HCT116 (cell line): ENCODE measurements at regions not wholly inside any gene's neighbourhood (a gene's known extent, or its start where the extent isn't known, plus 50 kb on each side); places are given as distances from the start of the nearest gene placed in this dataset.

ENCODE experiments used
- ATAC-seq: fragments of 200-7000 bp; cut with Tn5 transposase; 2 replicates; pipeline ENCODE4 v1.9.1; 2020; ENCODE audit warnings: mild to moderate bottlenecking, moderate library complexity
- BruUV-seq: library from RNA; stranded (reverse); fragments of 400-500 nt; replicated peaks from 2 replicates; lab custom pipeline; 2021; lab: Mats Ljungman, UMichigan
- CTCF ChIA-PET: fragments of 300-600 bp; sonication (Branson Sonifier 250); formaldehyde crosslinking; loops from one replicate; lab custom pipeline; 2021; ENCODE audit warnings: antibody characterized with exemption; lab: Charles Lee
- POLR2A ChIA-PET: fragments of 300-600, 350-600 bp; sonication (Branson Sonifier 250); formaldehyde crosslinking; loops from one replicate; lab custom pipeline; 2021; ENCODE audit warnings: antibody characterized with exemption; lab: Charles Lee
- RAD21 ChIA-PET, 2 experiments: fragments of 300-600 bp; sonication (Branson Sonifier 250); formaldehyde crosslinking; loops; one replicate each; lab custom pipeline; 2023; ENCODE audit warnings: low total read pairs in 2 of 2; ENCODE audit not compliant: uncharacterized antibody in 2 of 2, unreplicated experiment in 2 of 2, low non-redundant PET in 1 of 2; lab: Charles Lee
- DNase-seq: peaks from one replicate; pipeline ENCODE4 v3.0.0-alpha.2; 2010; ENCODE audit warnings: low read depth, low spot score
- H2AFZ ChIP-seq: fragments of 200-600 bp; shearing (Covaris generic), sonication (generic); 2 replicates; pipeline ENCODE4 v1.6.1; 2017; ENCODE audit warnings: low read depth, mixed run types, mixed read lengths, antibody characterized with exemption, low read length; ENCODE audit not compliant: poor library complexity, severe bottlenecking
- H3K27ac ChIP-seq: 2 replicates; pipeline ENCODE4 v1.5.1; 2012; ENCODE audit warnings: low read depth, low read length
- H3K27me3 ChIP-seq: fragments of 200-600 bp; sonication (generic); 2 replicates; pipeline ENCODE4 v1.6.1; 2016; ENCODE audit warnings: mixed run types, low read length, mixed read lengths; ENCODE audit not compliant: insufficient read depth
- H3K36me3 ChIP-seq, 2 experiments: fragments of 200-500 bp in 1 of 2; fragments of 200-600 bp in 1 of 2; sonication (Bioruptor generic) in 1 of 2; sonication (generic) in 1 of 2; 2 replicates each; pipeline versions ENCODE4 v1.5.1 to v1.6.1; 2014 to 2016; ENCODE audit warnings: low read length in 2 of 2, inconsistent platforms in 1 of 2, mixed read lengths in 1 of 2, mixed run types in 1 of 2; ENCODE audit not compliant: insufficient read depth in 2 of 2, control insufficient read depth in 1 of 2
- H3K4me1 ChIP-seq, 2 experiments: fragments of 200-600 bp in 1 of 2; sonication (generic) in 1 of 2; 2 replicates each; pipeline versions ENCODE4 v1.5.1 to v1.6.1; 2012 to 2017; ENCODE audit warnings: low read length in 2 of 2, inconsistent platforms in 1 of 2, mild to moderate bottlenecking in 1 of 2, mixed read lengths in 1 of 2, mixed run types in 1 of 2, moderate library complexity in 1 of 2; ENCODE audit not compliant: insufficient read depth in 2 of 2, control insufficient read depth in 1 of 2
- H3K4me2 ChIP-seq: fragments of 200-600 bp; sonication (generic); 2 replicates; pipeline ENCODE4 v1.6.1; 2017; ENCODE audit warnings: mixed run types, low read length, mixed read lengths
- H3K4me3 ChIP-seq, 2 experiments: fragments of 200-600 bp in 1 of 2; sonication (generic) in 1 of 2; replicated peaks in 1 of 2; 2 replicates each; pipeline ENCODE4 v1.5.1; 2011 to 2016; ENCODE audit warnings: low read length in 2 of 2, control low read depth in 1 of 2, low read depth in 1 of 2, mild to moderate bottlenecking in 1 of 2, mixed read lengths in 1 of 2, mixed run types in 1 of 2
- H3K79me2 ChIP-seq: fragments of 200-600 bp; sonication (generic); 2 replicates; pipeline ENCODE4 v1.6.1; 2017; ENCODE audit warnings: mild to moderate bottlenecking, mixed run types, low read length, moderate library complexity, mixed read lengths; ENCODE audit not compliant: insufficient read depth
- H3K9ac ChIP-seq: fragments of 200-600 bp; sonication (generic); 2 replicates; pipeline ENCODE4 v1.6.1; 2016; ENCODE audit warnings: low read length, mixed read lengths
- H3K9me2 ChIP-seq: fragments of 200-600 bp; sonication (generic), shearing (Covaris generic); 2 replicates; pipeline ENCODE4 v1.6.1; 2017; ENCODE audit warnings: mixed run types, mild to moderate bottlenecking, moderate library complexity; ENCODE audit not compliant: insufficient read depth
- H3K9me3 ChIP-seq, 2 experiments: fragments of 200-500 bp in 1 of 2; fragments of 200-600 bp in 1 of 2; sonication (Bioruptor generic) in 1 of 2; sonication (generic) in 1 of 2; 2 replicates each; pipeline ENCODE4 v1.6.1; 2014 to 2017; ENCODE audit warnings: low read length in 2 of 2, mixed read lengths in 2 of 2, inconsistent platforms in 1 of 2, low read depth in 1 of 2, mild to moderate bottlenecking in 1 of 2, mixed run types in 1 of 2, moderate library complexity in 1 of 2; ENCODE audit not compliant: control insufficient read depth in 1 of 2, insufficient read depth in 1 of 2
- H4K20me1 ChIP-seq: fragments of 200-600 bp; sonication (generic), shearing (Covaris generic); 2 replicates; pipeline ENCODE4 v1.6.1; 2017; ENCODE audit warnings: mixed run types, mild to moderate bottlenecking, moderate library complexity; ENCODE audit not compliant: insufficient read depth
- CBX3 ChIP-seq: IDR thresholded peaks from 2 replicates; pipeline ENCODE4 v1.6.1; 2012; ENCODE audit warnings: low read depth
- CEBPB ChIP-seq: IDR thresholded peaks from 2 replicates; pipeline ENCODE4 v1.6.1; 2012; ENCODE audit warnings: low read depth
- EGR1 ChIP-seq: IDR thresholded peaks from 2 replicates; pipeline ENCODE4 v1.6.1; 2012; ENCODE audit warnings: low read depth
- ELF1 ChIP-seq: IDR thresholded peaks from 2 replicates; pipeline ENCODE4 v1.6.1; 2012; ENCODE audit warnings: low read depth, borderline replicate concordance
- EZH2phosphoT487 ChIP-seq: fragments of 200-600 bp; IDR thresholded peaks from 2 replicates; pipeline ENCODE4 v1.6.1; 2018; ENCODE audit warnings: antibody characterized with exemption, borderline replicate concordance
- FOSL1 ChIP-seq: IDR thresholded peaks from 2 replicates; pipeline ENCODE4 v1.6.1; 2012; ENCODE audit warnings: low read depth
- JUND ChIP-seq: IDR thresholded peaks from 2 replicates; pipeline ENCODE4 v1.6.1; 2012
- POLR2A ChIP-seq: IDR thresholded peaks from 2 replicates; pipeline ENCODE4 v1.7.0; 2011; ENCODE audit warnings: borderline replicate concordance; ENCODE audit not compliant: insufficient read depth, insufficient read length; ENCODE audit errors: extremely low read depth
- POLR2AphosphoS5 ChIP-seq: IDR thresholded peaks from 2 replicates; pipeline ENCODE4 v1.6.1; 2011; ENCODE audit warnings: mild to moderate bottlenecking, low read depth, low read length, moderate library complexity
- RAD21 ChIP-seq: IDR thresholded peaks from 2 replicates; pipeline ENCODE4 v1.6.1; 2012; ENCODE audit warnings: low read depth, mild to moderate bottlenecking
- SIN3A ChIP-seq: IDR thresholded peaks from 2 replicates; pipeline ENCODE4 v1.6.1; 2012; ENCODE audit warnings: low read depth
- SP1 ChIP-seq: IDR thresholded peaks from 2 replicates; pipeline ENCODE4 v1.6.1; 2012; ENCODE audit warnings: low read depth
- SRF ChIP-seq: IDR thresholded peaks from 2 replicates; pipeline ENCODE4 v1.6.1; 2012; ENCODE audit warnings: low read depth
- TCF7L2 ChIP-seq: IDR thresholded peaks from 2 replicates; pipeline ENCODE4 v1.7.0; 2011; ENCODE audit warnings: borderline replicate concordance, inconsistent platforms; ENCODE audit not compliant: insufficient read depth, insufficient read length; ENCODE audit errors: extremely low read depth
- YY1 ChIP-seq: IDR thresholded peaks from 2 replicates; pipeline ENCODE4 v1.6.1; 2011; ENCODE audit warnings: low read length, low read depth, moderate library complexity, mild to moderate bottlenecking; ENCODE audit not compliant: insufficient replicate concordance; ENCODE audit errors: extremely low read depth
- ZFX ChIP-seq: fragments of 450-650 bp; IDR thresholded peaks from 2 replicates; pipeline ENCODE4 v1.6.1; 2017
- ZNF274 ChIP-seq: fragments of 200-500 bp; sonication (Bioruptor generic); IDR thresholded peaks from 2 replicates; pipeline ENCODE4 v1.6.1; 2014; ENCODE audit warnings: mild to moderate bottlenecking, low read depth, low read length, inconsistent platforms
- intact Hi-C: fragments of 100-400 bp; cut with micrococcal nuclease; formaldehyde crosslinking; loops from 2 replicates; pipeline ENCODE4 v1.10.0; 2022
- TF ChIP-seq, protein P1 (sequence below), 3 experiments: fragments of 200-600 bp in 1 of 3; sonication (generic) in 1 of 3; IDR thresholded peaks in 2 of 3; conservative IDR thresholded peaks in 1 of 3; 2 replicates each; pipeline ENCODE4 v1.5.1; 2012 to 2017; ENCODE audit warnings: low read depth in 2 of 3, low read length in 2 of 3, antibody characterized with exemption in 1 of 3, borderline replicate concordance in 1 of 3, control low read depth in 1 of 3, mild to moderate bottlenecking in 1 of 3, mixed read lengths in 1 of 3, mixed run types in 1 of 3, moderate library complexity in 1 of 3; ENCODE audit not compliant: insufficient read depth in 1 of 3
- TF ChIP-seq, protein P2 (sequence below): IDR thresholded peaks from 2 replicates; pipeline ENCODE4 v1.6.1; 2012; ENCODE audit warnings: low read depth
- TF ChIP-seq, protein P3 (sequence below): IDR thresholded peaks from 2 replicates; pipeline ENCODE4 v1.6.1; 2011; ENCODE audit warnings: mild to moderate bottlenecking, low read length, moderate library complexity; ENCODE audit not compliant: insufficient replicate concordance; ENCODE audit errors: extremely low read depth

DNA sequence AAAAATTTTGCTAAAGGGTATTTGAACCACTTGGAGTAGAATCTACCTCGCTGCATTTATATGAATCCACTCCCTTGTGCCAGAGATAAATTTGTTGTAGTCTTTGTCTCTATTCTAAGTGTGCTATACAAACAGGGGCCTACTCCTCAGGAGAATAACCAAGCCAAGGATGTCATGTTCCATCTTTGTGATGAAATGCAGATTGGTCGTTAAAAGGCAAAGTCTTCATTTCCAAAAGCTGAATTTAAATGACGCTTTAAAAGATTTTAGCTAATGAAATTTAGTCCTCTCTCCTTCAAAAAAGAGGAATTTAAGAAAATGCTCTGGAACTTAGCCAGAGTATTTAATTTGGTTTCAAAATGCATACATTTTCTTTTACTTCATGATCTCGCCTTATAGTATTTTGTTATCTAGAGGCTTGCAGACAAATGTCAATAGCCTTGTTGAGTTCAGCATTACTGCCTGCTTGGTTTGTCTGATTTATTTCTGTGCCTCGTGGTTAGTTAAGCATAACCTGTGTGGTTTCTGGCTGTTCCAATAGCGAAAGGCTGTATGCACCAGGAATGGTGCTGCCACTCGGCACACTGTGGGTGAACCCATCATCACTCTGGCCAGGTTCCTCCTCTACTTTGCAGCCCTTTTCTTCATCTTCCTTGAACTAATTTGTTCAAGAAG is 417.6 kb downstream of the ZNF521 start:
- Histone ChIP-seq H3K4me2 (no peak overlapping the region), H3K79me2 (no peaks in the 10 kb centered on the region), H3K36me3 (no peaks in the 10 kb centered on the region), H3K9me2 (no peaks in the 10 kb centered on the region), H3K4me3 (no peak overlapping the region), H2AFZ (no peak overlapping the region), H4K20me1 (no peaks in the 10 kb centered on the region), H3K27me3 (0 out of 2 replicates have a peak, but pooled peaks cover 2% of the 10 kb centered on the region), H3K9ac (no peak overlapping the region), H3K4me1 (no peaks in the 10 kb centered on the region), H3K9me3 (no peaks in the 10 kb centered on the region; a peak in 1 of 4 replicates), H3K27ac (no peak overlapping the region)
- ChIA-PET RAD21 (no interaction called here), POLR2A (no interaction called here), CTCF (no interaction called here)
- BruUV-seq = no TSS peak
- intact Hi-C loops = no loop called here
- ATAC-seq = no peak
- TF ChIP-seq JUND (no peak), POLR2AphosphoS5 (no peak), CEBPB (no peak), EZH2phosphoT487 (no peak), SP1 (no peak), SIN3A (no peak), RAD21 (no peak), SRF (no peak), TCF7L2 (no peak), ELF1 (no peak), ZFX (no peak), CBX3 (no peak), EGR1 (no peak), ZNF274 (no peak), YY1 (no peak), POLR2A (no peak), FOSL1 (no peak)
- TF ChIP-seq, protein P1, sequence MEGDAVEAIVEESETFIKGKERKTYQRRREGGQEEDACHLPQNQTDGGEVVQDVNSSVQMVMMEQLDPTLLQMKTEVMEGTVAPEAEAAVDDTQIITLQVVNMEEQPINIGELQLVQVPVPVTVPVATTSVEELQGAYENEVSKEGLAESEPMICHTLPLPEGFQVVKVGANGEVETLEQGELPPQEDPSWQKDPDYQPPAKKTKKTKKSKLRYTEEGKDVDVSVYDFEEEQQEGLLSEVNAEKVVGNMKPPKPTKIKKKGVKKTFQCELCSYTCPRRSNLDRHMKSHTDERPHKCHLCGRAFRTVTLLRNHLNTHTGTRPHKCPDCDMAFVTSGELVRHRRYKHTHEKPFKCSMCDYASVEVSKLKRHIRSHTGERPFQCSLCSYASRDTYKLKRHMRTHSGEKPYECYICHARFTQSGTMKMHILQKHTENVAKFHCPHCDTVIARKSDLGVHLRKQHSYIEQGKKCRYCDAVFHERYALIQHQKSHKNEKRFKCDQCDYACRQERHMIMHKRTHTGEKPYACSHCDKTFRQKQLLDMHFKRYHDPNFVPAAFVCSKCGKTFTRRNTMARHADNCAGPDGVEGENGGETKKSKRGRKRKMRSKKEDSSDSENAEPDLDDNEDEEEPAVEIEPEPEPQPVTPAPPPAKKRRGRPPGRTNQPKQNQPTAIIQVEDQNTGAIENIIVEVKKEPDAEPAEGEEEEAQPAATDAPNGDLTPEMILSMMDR (IDR thresholded peaks at IDR 0.05 in 2 of 3, conservative IDR thresholded peaks at IDR 0.05 in 1 of 3; ENCODE audit: borderline replicate concordance in 1 of 3, insufficient read depth in 1 of 3, low read depth in 2 of 3, low read length in 2 of 3) = no peak
- TF ChIP-seq, protein P2, sequence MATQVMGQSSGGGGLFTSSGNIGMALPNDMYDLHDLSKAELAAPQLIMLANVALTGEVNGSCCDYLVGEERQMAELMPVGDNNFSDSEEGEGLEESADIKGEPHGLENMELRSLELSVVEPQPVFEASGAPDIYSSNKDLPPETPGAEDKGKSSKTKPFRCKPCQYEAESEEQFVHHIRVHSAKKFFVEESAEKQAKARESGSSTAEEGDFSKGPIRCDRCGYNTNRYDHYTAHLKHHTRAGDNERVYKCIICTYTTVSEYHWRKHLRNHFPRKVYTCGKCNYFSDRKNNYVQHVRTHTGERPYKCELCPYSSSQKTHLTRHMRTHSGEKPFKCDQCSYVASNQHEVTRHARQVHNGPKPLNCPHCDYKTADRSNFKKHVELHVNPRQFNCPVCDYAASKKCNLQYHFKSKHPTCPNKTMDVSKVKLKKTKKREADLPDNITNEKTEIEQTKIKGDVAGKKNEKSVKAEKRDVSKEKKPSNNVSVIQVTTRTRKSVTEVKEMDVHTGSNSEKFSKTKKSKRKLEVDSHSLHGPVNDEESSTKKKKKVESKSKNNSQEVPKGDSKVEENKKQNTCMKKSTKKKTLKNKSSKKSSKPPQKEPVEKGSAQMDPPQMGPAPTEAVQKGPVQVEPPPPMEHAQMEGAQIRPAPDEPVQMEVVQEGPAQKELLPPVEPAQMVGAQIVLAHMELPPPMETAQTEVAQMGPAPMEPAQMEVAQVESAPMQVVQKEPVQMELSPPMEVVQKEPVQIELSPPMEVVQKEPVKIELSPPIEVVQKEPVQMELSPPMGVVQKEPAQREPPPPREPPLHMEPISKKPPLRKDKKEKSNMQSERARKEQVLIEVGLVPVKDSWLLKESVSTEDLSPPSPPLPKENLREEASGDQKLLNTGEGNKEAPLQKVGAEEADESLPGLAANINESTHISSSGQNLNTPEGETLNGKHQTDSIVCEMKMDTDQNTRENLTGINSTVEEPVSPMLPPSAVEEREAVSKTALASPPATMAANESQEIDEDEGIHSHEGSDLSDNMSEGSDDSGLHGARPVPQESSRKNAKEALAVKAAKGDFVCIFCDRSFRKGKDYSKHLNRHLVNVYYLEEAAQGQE = no peak
- TF ChIP-seq, protein P3, sequence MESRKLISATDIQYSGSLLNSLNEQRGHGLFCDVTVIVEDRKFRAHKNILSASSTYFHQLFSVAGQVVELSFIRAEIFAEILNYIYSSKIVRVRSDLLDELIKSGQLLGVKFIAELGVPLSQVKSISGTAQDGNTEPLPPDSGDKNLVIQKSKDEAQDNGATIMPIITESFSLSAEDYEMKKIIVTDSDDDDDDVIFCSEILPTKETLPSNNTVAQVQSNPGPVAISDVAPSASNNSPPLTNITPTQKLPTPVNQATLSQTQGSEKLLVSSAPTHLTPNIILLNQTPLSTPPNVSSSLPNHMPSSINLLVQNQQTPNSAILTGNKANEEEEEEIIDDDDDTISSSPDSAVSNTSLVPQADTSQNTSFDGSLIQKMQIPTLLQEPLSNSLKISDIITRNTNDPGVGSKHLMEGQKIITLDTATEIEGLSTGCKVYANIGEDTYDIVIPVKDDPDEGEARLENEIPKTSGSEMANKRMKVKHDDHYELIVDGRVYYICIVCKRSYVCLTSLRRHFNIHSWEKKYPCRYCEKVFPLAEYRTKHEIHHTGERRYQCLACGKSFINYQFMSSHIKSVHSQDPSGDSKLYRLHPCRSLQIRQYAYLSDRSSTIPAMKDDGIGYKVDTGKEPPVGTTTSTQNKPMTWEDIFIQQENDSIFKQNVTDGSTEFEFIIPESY = no peak
- DNase-seq = no peak
